ENCODE measurements at regions not wholly inside any gene's neighbourhood (a gene's known extent, or its start where the extent isn't known, plus 50 kb on each side); places are given as distances from the start of the nearest gene placed in this dataset.

DNA sequence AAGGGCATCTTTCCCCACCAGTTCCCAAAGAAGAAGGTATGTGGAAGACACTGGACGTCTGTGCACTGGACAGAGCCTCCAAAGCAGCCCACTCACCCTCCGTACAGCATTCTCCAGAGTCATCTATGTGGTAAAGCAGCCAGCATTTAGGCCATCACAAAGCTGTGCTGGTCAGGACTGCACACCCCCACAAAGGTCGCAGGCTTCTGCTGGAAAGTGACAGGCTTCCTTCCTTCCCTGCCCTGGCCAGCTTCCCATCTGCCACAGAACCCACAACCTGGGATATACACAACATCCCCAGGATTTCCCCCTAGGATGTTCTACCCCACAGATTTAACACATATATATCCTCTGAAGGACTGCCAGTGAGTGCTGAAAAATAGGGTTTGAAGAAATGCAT, 64.6 kb upstream of the GALNT15 start:
- Histone ChIP-seq H4K20me1 (ENCODE audit: insufficient read depth) (no peaks in the 10 kb centered on the region), H3K36me3 (ENCODE audit: insufficient read depth, low read length) (no peaks in the 10 kb centered on the region), H3K9me2 (ENCODE audit: insufficient read depth, low read length) (no peaks in the 10 kb centered on the region), H3K79me2 (replicated peaks; ENCODE audit: insufficient read depth, low read length) (no peaks in the 10 kb centered on the region), H3K27me3 (ENCODE audit: insufficient read depth, low read depth, low read length) (no peaks in the 10 kb centered on the region), H3K27ac (ENCODE audit: low read length) (no peak overlapping the region), H3F3A (ENCODE audit: insufficient read depth, low read length, poor library complexity, severe bottlenecking) (no peaks in the 10 kb centered on the region), H3K9me3 (ENCODE audit: low read length) (no peaks in the 10 kb centered on the region), H2AFZ (ENCODE audit: low read depth, low read length) (no peak overlapping the region), H3K9ac (ENCODE audit: low read length) (no peak overlapping the region), H3K4me2 (ENCODE audit: low read length) (no peak overlapping the region), H3K4me3 (ENCODE audit: low read length) (no peak overlapping the region)
- TF ChIP-seq POLR2AphosphoS5 (IDR thresholded peaks at IDR 0.05) (no peak), MXI1 (conservative IDR thresholded peaks at IDR 0.05; ENCODE audit: poor library complexity, severe bottlenecking) (no peak), EZH2 (IDR thresholded peaks at IDR 0.05; ENCODE audit: borderline replicate concordance, insufficient read depth, low read length, poor library complexity, severe bottlenecking) (no peak), TAF1 (IDR thresholded peaks at IDR 0.05; ENCODE audit: low read depth) (no peak), RAD21 (conservative IDR thresholded peaks at IDR 0.05) (no peak), EP300 (conservative IDR thresholded peaks at IDR 0.05; ENCODE audit: poor library complexity, severe bottlenecking) (no peak), REST (IDR thresholded peaks at IDR 0.05; ENCODE audit: borderline replicate concordance) (no peak), SMC3 (conservative IDR thresholded peaks at IDR 0.05; ENCODE audit: poor library complexity) (no peak)
- TF ChIP-seq, protein P1, sequence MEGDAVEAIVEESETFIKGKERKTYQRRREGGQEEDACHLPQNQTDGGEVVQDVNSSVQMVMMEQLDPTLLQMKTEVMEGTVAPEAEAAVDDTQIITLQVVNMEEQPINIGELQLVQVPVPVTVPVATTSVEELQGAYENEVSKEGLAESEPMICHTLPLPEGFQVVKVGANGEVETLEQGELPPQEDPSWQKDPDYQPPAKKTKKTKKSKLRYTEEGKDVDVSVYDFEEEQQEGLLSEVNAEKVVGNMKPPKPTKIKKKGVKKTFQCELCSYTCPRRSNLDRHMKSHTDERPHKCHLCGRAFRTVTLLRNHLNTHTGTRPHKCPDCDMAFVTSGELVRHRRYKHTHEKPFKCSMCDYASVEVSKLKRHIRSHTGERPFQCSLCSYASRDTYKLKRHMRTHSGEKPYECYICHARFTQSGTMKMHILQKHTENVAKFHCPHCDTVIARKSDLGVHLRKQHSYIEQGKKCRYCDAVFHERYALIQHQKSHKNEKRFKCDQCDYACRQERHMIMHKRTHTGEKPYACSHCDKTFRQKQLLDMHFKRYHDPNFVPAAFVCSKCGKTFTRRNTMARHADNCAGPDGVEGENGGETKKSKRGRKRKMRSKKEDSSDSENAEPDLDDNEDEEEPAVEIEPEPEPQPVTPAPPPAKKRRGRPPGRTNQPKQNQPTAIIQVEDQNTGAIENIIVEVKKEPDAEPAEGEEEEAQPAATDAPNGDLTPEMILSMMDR (IDR thresholded peaks at IDR 0.05; ENCODE audit: poor library complexity, severe bottlenecking), result no peak

DNA sequence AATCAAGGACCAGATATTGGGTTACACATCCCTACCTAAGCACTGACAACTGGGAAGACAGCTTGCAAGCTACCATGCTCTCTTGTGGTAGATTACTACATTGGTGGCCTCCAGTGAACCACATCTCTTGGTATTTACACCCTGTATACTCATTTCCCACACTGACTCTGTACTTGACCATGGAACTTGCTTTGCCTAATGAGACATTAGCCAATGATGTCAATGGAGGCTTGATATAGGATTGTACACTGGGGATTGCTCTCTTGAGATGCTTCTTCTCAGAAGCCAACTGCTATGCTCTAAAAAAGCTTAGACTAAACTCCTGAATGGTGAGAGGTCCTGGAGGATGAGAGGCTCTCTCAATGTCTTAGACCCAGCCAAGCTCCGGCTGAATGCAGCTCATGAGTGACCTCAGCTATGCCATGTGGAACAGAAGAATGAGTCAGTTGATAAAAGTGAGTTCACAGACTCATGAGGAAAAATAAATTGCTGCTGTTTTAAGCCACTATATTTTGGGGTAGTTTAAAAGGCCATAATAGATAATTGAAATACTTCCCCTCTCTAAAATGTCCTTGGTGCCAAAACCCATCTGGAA, 61.5 kb upstream of the GALNT15 start:
- Histone ChIP-seq H3K27me3 (ENCODE audit: insufficient read depth, low read depth, low read length) (no peaks in the 10 kb centered on the region), H3K27ac (ENCODE audit: low read length) (no peak overlapping the region), H3K4me2 (ENCODE audit: low read length) (no peak overlapping the region), H3F3A (ENCODE audit: insufficient read depth, low read length, poor library complexity, severe bottlenecking) (no peaks in the 10 kb centered on the region), H3K9me3 (ENCODE audit: low read length) (no peaks in the 10 kb centered on the region), H3K4me3 (ENCODE audit: low read length) (no peak overlapping the region), H2AFZ (ENCODE audit: low read depth, low read length) (no peak overlapping the region), H3K9me2 (ENCODE audit: insufficient read depth, low read length) (no peaks in the 10 kb centered on the region), H3K9ac (ENCODE audit: low read length) (no peak overlapping the region), H4K20me1 (ENCODE audit: insufficient read depth) (no peaks in the 10 kb centered on the region), H3K79me2 (replicated peaks; ENCODE audit: insufficient read depth, low read length) (no peaks in the 10 kb centered on the region), H3K36me3 (ENCODE audit: insufficient read depth, low read length) (no peaks in the 10 kb centered on the region)
- no peak for TF ChIP-seq SMC3 (conservative IDR thresholded peaks at IDR 0.05; ENCODE audit: poor library complexity)
- TF ChIP-seq REST (IDR thresholded peaks at IDR 0.05; ENCODE audit: borderline replicate concordance), result no peak
- TF ChIP-seq POLR2AphosphoS5 (IDR thresholded peaks at IDR 0.05), result no peak
- TF ChIP-seq TAF1 (IDR thresholded peaks at IDR 0.05; ENCODE audit: low read depth), result no peak
- TF ChIP-seq EZH2 (IDR thresholded peaks at IDR 0.05; ENCODE audit: borderline replicate concordance, insufficient read depth, low read length, poor library complexity, severe bottlenecking), result no peak
- TF ChIP-seq, protein P1 (IDR thresholded peaks at IDR 0.05; ENCODE audit: poor library complexity, severe bottlenecking), result no peak
- no peak for TF ChIP-seq MXI1 (conservative IDR thresholded peaks at IDR 0.05; ENCODE audit: poor library complexity, severe bottlenecking)
- no peak for TF ChIP-seq EP300 (conservative IDR thresholded peaks at IDR 0.05; ENCODE audit: poor library complexity, severe bottlenecking)
- TF ChIP-seq RAD21 (conservative IDR thresholded peaks at IDR 0.05), result no peak
